CD4-positive, alpha-beta T cell treated with Interleukin-17A for 4 hours (primary cell): ENCODE measurements at regions not wholly inside any gene's neighbourhood (a gene's known extent, or its start where the extent isn't known, plus 50 kb on each side); places are given as distances from the start of the nearest gene placed in this dataset.
"Not testable (repeated sequence)": the region's sequence is repeated elsewhere in the genome, so short reads cannot be mapped to it uniquely, and the experiment has no call there.

Experiments
- DNase-seq: peaks from one replicate; pipeline ENCODE4 v3.0.0-alpha.2; 2020; ENCODE audit warnings: mixed read lengths

- not testable (repeated sequence) for DNase-seq
Measured at GRCh38 chr5:99410386-99410785, 481.6 kb upstream of the CHD1 start.

- DNase-seq, result not testable (repeated sequence)
Measured at GRCh38 chr5:99404764-99405302, 476.0 kb upstream of the CHD1 start.

- not testable (repeated sequence) for DNase-seq
Measured at GRCh38 chr5:99400571-99400970, 471.8 kb upstream of the CHD1 start.

- no peak for DNase-seq
Measured at GRCh38 chr5:99398976-99399375, 470.2 kb upstream of the CHD1 start.

- DNase-seq, result no peak
Measured at GRCh38 chr5:99386406-99387077, 457.7 kb upstream of the CHD1 start.

GRCh38 chr5:99379187-99379586 is 450.4 kb upstream of the CHD1 start:
- no peak for DNase-seq

- no peak for DNase-seq
Measured at GRCh38 chr5:99378443-99378842, 449.6 kb upstream of the CHD1 start.

GRCh38 chr5:99369797-99370593 is 441.2 kb upstream of the CHD1 start:
- DNase-seq, result no peak

GRCh38 chr5:99368726-99369125 is 439.9 kb upstream of the CHD1 start:
- no peak for DNase-seq

- no peak for DNase-seq
Measured at GRCh38 chr5:99355881-99356280, 427.1 kb upstream of the CHD1 start.

GRCh38 chr5:99349787-99350186 is 421.0 kb upstream of the CHD1 start:
- no peak for DNase-seq

- no peak for DNase-seq
Measured at GRCh38 chr5:99348597-99348996, 419.8 kb upstream of the CHD1 start.

GRCh38 chr5:99339758-99340157 is 411.0 kb upstream of the CHD1 start:
- not testable (repeated sequence) for DNase-seq

- DNase-seq, result no peak
Measured at GRCh38 chr5:99334936-99335335, 406.1 kb upstream of the CHD1 start.

GRCh38 chr5:99331061-99331460 is 402.3 kb upstream of the CHD1 start:
- DNase-seq, result no peak

GRCh38 chr5:99320436-99320835 is 391.6 kb upstream of the CHD1 start:
- DNase-seq, result no peak

- no peak for DNase-seq
Measured at GRCh38 chr5:99317136-99317535, 388.3 kb upstream of the CHD1 start.

- DNase-seq, result no peak
Measured at GRCh38 chr5:99316484-99316883, 387.7 kb upstream of the CHD1 start.

- no peak for DNase-seq
Measured at GRCh38 chr5:99315413-99316183, 386.8 kb upstream of the CHD1 start.

- DNase-seq, result no peak
Measured at GRCh38 chr5:99314721-99315120, 385.9 kb upstream of the CHD1 start.

GRCh38 chr5:99308131-99308530 is 379.3 kb upstream of the CHD1 start:
- no peak for DNase-seq

GRCh38 chr5:99305045-99305580 is 376.3 kb upstream of the CHD1 start:
- no peak for DNase-seq

- no peak for DNase-seq
Measured at GRCh38 chr5:99285606-99286005, 356.8 kb upstream of the CHD1 start.
